HepG2 (cell line): ENCODE measurements at regions not wholly inside any gene's neighbourhood (a gene's known extent, or its start where the extent isn't known, plus 50 kb on each side); places are given as distances from the start of the nearest gene placed in this dataset.

Experiments
- ATAC-seq: fragments of 200-7000 bp; cut with Tn5 transposase; 3 replicates; pipeline ENCODE4 v1.9.1; 2020; ENCODE audit warnings: mild to moderate bottlenecking, moderate library complexity
- BruUV-seq: library from RNA; stranded (reverse); fragments of 400-500 nt; replicated peaks from 2 replicates; lab custom pipeline; 2021; lab: Mats Ljungman, UMichigan
- CTCF ChIA-PET: fragments of 300-600 bp; formaldehyde crosslinking; extraction: SDS; loops from one replicate; lab custom pipeline; 2021; ENCODE audit warnings: low total read pairs, inconsistent platforms, low intra/inter-chr PET ratio; lab: Yijun Ruan, JAX
- POLR2A ChIA-PET: fragments of 350-600 bp; sonication (Branson Sonifier 250); formaldehyde crosslinking; loops from one replicate; lab custom pipeline; 2020; ENCODE audit warnings: antibody characterized with exemption, inconsistent platforms; lab: Yijun Ruan, JAX
- DNase-seq: peaks from one replicate; pipeline ENCODE4 v3.0.0-alpha.2; 2015; ENCODE audit warnings: low spot score
- FAIRE-seq: peaks from 3 replicates; lab custom pipeline; 2011; peaks lifted over from hg19 to GRCh38; lab: Jason Lieb, UNC
- H2AFZ ChIP-seq: one replicate; pipeline ENCODE4 v1.6.1; 2011; ENCODE audit warnings: low read length, inconsistent platforms
- H3K27ac ChIP-seq: fragments of 300-600 bp; 3 replicates; pipeline ENCODE4 v1.8.0; 2011; ENCODE audit warnings: mixed run types, mild to moderate bottlenecking, mixed read lengths, low read length, inconsistent platforms; ENCODE audit not compliant: insufficient read depth; ENCODE audit errors: extremely low read length
- H3K27me3 ChIP-seq, 2 experiments: fragments of 200-600 bp in 1 of 2; 2 replicates in 1 of 2; 3 replicates in 1 of 2; pipeline versions ENCODE4 v1.6.0 to v1.8.0; 2011; ENCODE audit warnings: low read length in 2 of 2, mild to moderate bottlenecking in 2 of 2, moderate library complexity in 2 of 2, inconsistent platforms in 1 of 2; ENCODE audit not compliant: insufficient read depth in 2 of 2, control insufficient read depth in 1 of 2
- H3K36me3 ChIP-seq, 2 experiments: fragments of 200-600 bp in 1 of 2; replicated peaks in 1 of 2; 2 replicates in 1 of 2; 3 replicates in 1 of 2; pipeline versions ENCODE4 v1.5.1 to v1.8.0; 2011; ENCODE audit warnings: low read length in 2 of 2, inconsistent platforms in 1 of 2; ENCODE audit not compliant: insufficient read depth in 2 of 2, control insufficient read depth in 1 of 2
- H3K4me1 ChIP-seq: 2 replicates; pipeline ENCODE4 v1.5.1; 2012; ENCODE audit warnings: low read length, inconsistent platforms; ENCODE audit not compliant: insufficient read depth
- H3K4me2 ChIP-seq: 2 replicates; pipeline ENCODE4 v1.6.0; 2011; ENCODE audit warnings: low read depth, low read length, inconsistent platforms
- H3K4me3 ChIP-seq, 3 experiments: fragments of 200-600 bp in 1 of 3; sonication (generic), shearing (Covaris generic) in 1 of 3; replicated peaks in 1 of 3; 2 replicates each; pipeline ENCODE4 v1.5.1; 2011 to 2016; ENCODE audit warnings: low read length in 3 of 3, inconsistent platforms in 2 of 3, low read depth in 2 of 3, mild to moderate bottlenecking in 2 of 3, control low read depth in 1 of 3, mixed read lengths in 1 of 3; ENCODE audit not compliant: insufficient read depth in 1 of 3
- H3K79me2 ChIP-seq: one replicate; pipeline ENCODE4 v1.6.1; 2011; ENCODE audit warnings: low read length, inconsistent platforms; ENCODE audit not compliant: insufficient read depth
- H3K9ac ChIP-seq: 2 replicates; pipeline ENCODE4 v1.6.0; 2011; ENCODE audit warnings: mild to moderate bottlenecking, low read depth, low read length, inconsistent platforms; ENCODE audit not compliant: insufficient read depth
- H3K9me3 ChIP-seq: 2 replicates; pipeline ENCODE4 v1.5.1; 2012; ENCODE audit warnings: mild to moderate bottlenecking, low read length
- H4K20me1 ChIP-seq: 2 replicates; pipeline ENCODE4 v1.6.0; 2011; ENCODE audit warnings: inconsistent platforms, mild to moderate bottlenecking, low read length, moderate library complexity; ENCODE audit not compliant: insufficient read depth
- ARHGAP35 ChIP-seq: sonication (generic); formaldehyde crosslinking; IDR thresholded peaks from 2 replicates; pipeline ENCODE4 v1.9.0; 2022; ENCODE audit warnings: mild to moderate bottlenecking, inconsistent platforms, moderate library complexity, missing genetic modification reagents, borderline replicate concordance
- ATF7 ChIP-seq, 2 experiments: fragments of 450-650 bp in 1 of 2; sonication (generic) in 1 of 2; formaldehyde crosslinking in 1 of 2; IDR thresholded peaks; 2 replicates each; pipeline versions ENCODE4 v1.4.0 to v1.6.1; 2016 to 2020; ENCODE audit warnings: antibody characterized with exemption in 1 of 2, mild to moderate bottlenecking in 1 of 2, missing genetic modification reagents in 1 of 2
- ATRX ChIP-seq: sonication (generic); formaldehyde crosslinking; IDR thresholded peaks from 2 replicates; pipeline ENCODE4 v1.4.0; 2020; ENCODE audit warnings: missing genetic modification reagents, borderline replicate concordance
- BRCA1 ChIP-seq: sonication (generic); formaldehyde crosslinking; IDR thresholded peaks from 2 replicates; pipeline ENCODE4 v1.4.0; 2020; ENCODE audit warnings: missing genetic modification reagents
- BRD4 ChIP-seq: sonication (generic); formaldehyde crosslinking; IDR thresholded peaks from 2 replicates; pipeline ENCODE4 v1.4.0; 2020; ENCODE audit warnings: missing genetic modification reagents
- CHD2 ChIP-seq: IDR thresholded peaks from 2 replicates; pipeline ENCODE4 v1.6.1; 2011; ENCODE audit warnings: low read depth, low read length, improper control_type of control experiment
- DR1 ChIP-seq: sonication (generic); formaldehyde crosslinking; IDR thresholded peaks from 2 replicates; pipeline ENCODE4 v1.8.0; 2021; ENCODE audit warnings: mild to moderate bottlenecking, missing genetic modification reagents, inconsistent platforms
- HDAC1 ChIP-seq: sonication (generic); formaldehyde crosslinking; IDR thresholded peaks from 2 replicates; pipeline ENCODE4 v1.5.1; 2020; ENCODE audit warnings: mild to moderate bottlenecking, missing genetic modification reagents
- HNF1B ChIP-seq: sonication (generic); formaldehyde crosslinking; IDR thresholded peaks from 2 replicates; pipeline ENCODE4 v1.5.1; 2020; ENCODE audit warnings: mild to moderate bottlenecking, moderate library complexity, missing genetic modification reagents
- MIXL1 ChIP-seq: IDR thresholded peaks from 2 replicates; pipeline ENCODE4 v1.6.1; 2016
- NBN ChIP-seq: fragments of 450-650 bp; conservative IDR thresholded peaks from 2 replicates; pipeline ENCODE4 v1.6.1; 2017
- PRPF4 ChIP-seq: fragments of 200-400 bp; formaldehyde crosslinking; IDR thresholded peaks from 2 replicates; pipeline ENCODE4 v1.6.1; 2016; ENCODE audit warnings: low read length, low read depth; ENCODE audit not compliant: poor library complexity, severe bottlenecking
- TGIF2 ChIP-seq: IDR thresholded peaks from 2 replicates; pipeline ENCODE4 v1.6.1; 2016; ENCODE audit warnings: control low read depth, missing compliant biosample characterization
- U2AF2 ChIP-seq: fragments of 200-400 bp; formaldehyde crosslinking; IDR thresholded peaks from 2 replicates; pipeline ENCODE4 v1.6.1; 2017; ENCODE audit warnings: low read depth, mild to moderate bottlenecking, low read length
- ZBTB44 ChIP-seq: sonication (generic); formaldehyde crosslinking; IDR thresholded peaks from 2 replicates; pipeline ENCODE4 v1.4.0; 2020; ENCODE audit warnings: missing genetic modification reagents
- ZBTB46 ChIP-seq: sonication (generic); formaldehyde crosslinking; IDR thresholded peaks from 2 replicates; pipeline ENCODE4 v1.4.0; 2020; ENCODE audit warnings: mild to moderate bottlenecking, missing genetic modification reagents, borderline replicate concordance
- ZBTB7A ChIP-seq: sonication (generic); formaldehyde crosslinking; IDR thresholded peaks from 2 replicates; pipeline ENCODE4 v1.8.0; 2022; ENCODE audit warnings: mild to moderate bottlenecking, missing genetic modification reagents
- ZNF263 ChIP-seq: sonication (generic); formaldehyde crosslinking; IDR thresholded peaks from 2 replicates; pipeline ENCODE4 v1.4.0; 2020; ENCODE audit warnings: missing genetic modification reagents
- ZNF3 ChIP-seq: IDR thresholded peaks from 2 replicates; pipeline ENCODE4 v1.7.0; 2017; ENCODE audit warnings: inconsistent platforms
- ZNF570 ChIP-seq: sonication (generic); formaldehyde crosslinking; IDR thresholded peaks from 2 replicates; pipeline ENCODE4 v1.4.0; 2020; ENCODE audit warnings: mild to moderate bottlenecking, missing genetic modification reagents, borderline replicate concordance
- ZNF7 ChIP-seq: IDR thresholded peaks from 2 replicates; pipeline ENCODE4 v1.6.1; 2016; ENCODE audit warnings: missing biosample characterization, missing genetic modification reagents
- WGBS: methylation state at CpG from one replicate; pipeline ENCODE4 v1.1.6; 2017; ENCODE audit warnings: low lambda C conversion rate; 5-methylcytosine and 5-hydroxymethylcytosine counted together
- in situ Hi-C: cut with HindIII; loops from 2 replicates; pipeline ENCODE4 v1.10.0; 2017; ENCODE audit warnings: low pct_unique_long_range_greater_than_20kb; ENCODE audit not compliant: extremely low pct_ligation_motif_present
- intact Hi-C: fragments of 100-400 bp; cut with micrococcal nuclease; formaldehyde crosslinking; loops from one replicate; pipeline ENCODE4 v1.10.0; 2022; ENCODE audit not compliant: unreplicated experiment

GRCh38 chr15:72953306-72953705 is 99.0 kb upstream of the NEO1 start (continued):
- TF ChIP-seq HDAC1 (CRISPR knock-in tag) (no peak), BRCA1 (CRISPR knock-in tag) (no peak), MIXL1 (CRISPR knock-in tag) (no peak), ARHGAP35 (CRISPR knock-in tag) (no peak), HNF1B (CRISPR knock-in tag) (no peak)

- Histone ChIP-seq H3K27me3 (peaks cover 1 to 5% of the 10 kb centered on the region in 2 experiments; a peak in 3 of 5 replicates), H3K4me1 (no peaks in the 10 kb centered on the region), H4K20me1 (no peaks in the 10 kb centered on the region), H3K4me2 (no peak overlapping the region), H3K4me3 (no peak overlapping the region), H2AFZ (no peak overlapping the region), H3K9ac (no peak overlapping the region), H3K27ac (no peak overlapping the region), H3K79me2 (no peaks in the 10 kb centered on the region), H3K9me3 (0 out of 2 replicates have a peak, but pooled peaks cover 4% of the 10 kb centered on the region), H3K36me3 (no peaks in the 10 kb centered on the region)
- ATAC-seq (no peak), FAIRE-seq (no peak), DNase-seq (no peak)
- POLR2A ChIA-PET: no interaction called here
- no TSS peak for BruUV-seq
- TF ChIP-seq ATF7 (IDR thresholded peaks at IDR 0.05) (no peak), ATF7 (CRISPR knock-in tag; IDR thresholded peaks at IDR 0.05) (no peak), ZNF3 (CRISPR knock-in tag) (no peak), ZBTB44 (CRISPR knock-in tag) (no peak), TGIF2 (no peak), ZNF570 (CRISPR knock-in tag) (no peak), DR1 (CRISPR knock-in tag) (no peak), U2AF2 (no peak), ZBTB7A (no peak), ZBTB46 (CRISPR knock-in tag) (no peak), NBN (no peak), ZNF7 (no peak), ZNF263 (CRISPR knock-in tag) (no peak), PRPF4 (no peak), CHD2 (no peak), ATRX (CRISPR knock-in tag) (no peak), BRD4 (CRISPR knock-in tag) (no peak)
- WGBS: 0% methylated on average over 1 of the region's 1 CpG
- CTCF ChIA-PET: no interaction called here
- intact Hi-C loops: no loop called here
- in situ Hi-C loops: no loop called here
These were observed 100.1 kb upstream of the NEO1 start for GRCh38 chr15:72952151-72952550.
